ENCODE measurements at regions not wholly inside any gene's neighbourhood (a gene's known extent, or its start where the extent isn't known, plus 50 kb on each side); places are given as distances from the start of the nearest gene placed in this dataset.

GRCh38 chr13:74929436-74929835, 552.5 kb downstream of the TBC1D4 start:
- TF ChIP-seq CTCF (IDR thresholded peaks at IDR 0.05) (no peak), POLR2A (IDR thresholded peaks at IDR 0.05) (no peak)
